ENCODE measurements at regions not wholly inside any gene's neighbourhood (a gene's known extent, or its start where the extent isn't known, plus 50 kb on each side); places are given as distances from the start of the nearest gene placed in this dataset.

DNA sequence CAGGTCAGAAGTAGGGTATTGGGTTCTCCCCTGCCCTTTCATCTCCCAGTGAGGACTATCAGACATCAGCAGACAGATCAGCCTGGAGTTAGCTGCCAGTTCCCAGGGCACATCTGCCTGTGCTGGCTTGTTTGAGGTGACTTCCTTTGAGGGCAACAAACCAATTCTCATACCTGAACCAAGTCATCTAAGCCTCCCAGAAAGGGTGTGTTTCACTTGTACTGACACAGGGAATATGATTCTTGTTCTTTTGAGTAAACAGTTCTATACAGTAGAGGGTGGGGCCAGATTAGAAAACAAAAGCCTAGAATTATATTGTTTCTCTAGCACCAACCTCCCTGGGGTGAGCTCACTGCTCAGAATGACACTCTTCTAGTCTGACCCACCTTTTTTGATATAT is 591.9 kb downstream of the SLC4A3 start:
- no peak for DNase-seq (ENCODE audit: low read depth in 1 of 2, low spot score in 1 of 2)
- in situ Hi-C loops (cut with HindIII; ENCODE audit: low pct_unique_long_range_greater_than_20kb, low sequenced_read_pairs), result no loop called here
- TF ChIP-seq JUND (IDR thresholded peaks at IDR 0.05; ENCODE audit: low read depth), result no peak

- no peak for DNase-seq (ENCODE audit: low read depth in 1 of 2, low spot score in 1 of 2)
- in situ Hi-C loops (cut with HindIII; ENCODE audit: low pct_unique_long_range_greater_than_20kb, low sequenced_read_pairs), result no loop called here
- TF ChIP-seq JUND (IDR thresholded peaks at IDR 0.05; ENCODE audit: low read depth), result no peak
Measured at GRCh38 chr2:220220009-220220408, 592.6 kb downstream of the SLC4A3 start.

DNA sequence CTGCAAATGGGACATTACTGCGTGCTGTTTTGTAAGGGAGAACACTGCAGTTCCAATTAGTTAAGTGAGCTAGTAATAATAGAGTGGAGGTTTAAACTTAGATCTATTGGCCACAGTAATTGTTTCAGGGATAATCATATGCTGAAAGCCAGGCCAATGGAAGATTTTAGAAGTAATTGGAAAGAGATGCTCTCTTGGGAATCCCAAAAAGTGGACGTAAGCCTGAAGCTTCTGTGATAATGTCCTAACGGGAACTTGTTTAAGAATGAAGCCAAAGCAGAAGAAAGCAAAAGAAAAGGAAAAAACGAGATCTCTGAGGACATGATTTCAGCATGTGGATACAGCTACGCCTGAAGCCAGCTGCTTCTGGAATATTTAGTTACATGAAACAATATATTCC is 594.6 kb downstream of the SLC4A3 start:
- no peak for DNase-seq (ENCODE audit: low read depth in 1 of 2, low spot score in 1 of 2)
- TF ChIP-seq JUND (IDR thresholded peaks at IDR 0.05; ENCODE audit: low read depth), result no peak
- in situ Hi-C loops (cut with HindIII; ENCODE audit: low pct_unique_long_range_greater_than_20kb, low sequenced_read_pairs), result no loop called here

DNA sequence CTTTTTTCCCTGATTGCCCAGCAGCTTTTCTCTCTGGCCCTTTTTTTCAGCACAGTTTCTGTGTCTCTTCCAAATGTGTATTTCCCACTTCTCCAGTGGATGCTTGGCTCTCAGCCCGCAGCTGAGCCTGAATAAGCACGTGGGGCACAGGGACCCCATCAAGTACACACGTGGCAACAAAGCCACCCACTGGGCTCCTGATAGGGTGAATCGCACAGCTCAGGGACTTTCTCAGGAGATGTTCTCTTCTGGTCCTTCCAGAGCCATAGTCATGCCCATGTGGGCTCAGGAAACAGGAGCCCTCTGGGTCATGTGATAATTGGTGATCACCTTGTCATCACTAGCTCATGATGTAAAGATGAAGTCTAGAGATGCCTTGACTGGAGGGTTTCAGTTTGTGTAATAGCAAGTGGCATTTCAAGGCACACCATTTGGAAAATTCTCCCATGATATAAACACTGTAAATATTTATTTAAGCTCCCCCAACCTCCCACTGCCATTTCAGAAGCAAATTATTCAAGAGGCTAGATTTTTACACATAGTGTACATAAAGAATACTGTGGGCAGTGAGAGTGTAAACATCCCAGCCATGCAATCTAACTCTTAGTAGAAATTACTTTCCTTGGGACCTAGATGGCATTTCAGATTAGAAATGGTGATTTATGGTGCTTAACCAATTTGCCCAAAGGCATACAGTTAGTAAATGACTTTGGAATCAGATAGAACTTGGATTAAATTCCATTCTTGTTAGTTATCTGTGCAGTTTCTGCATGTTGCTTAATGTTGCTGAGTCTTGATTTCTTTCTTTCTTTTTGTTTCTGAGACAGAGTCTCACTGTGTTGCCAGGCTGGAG is 597.5 kb downstream of the SLC4A3 start:
- peak in 1 of 2 experiments; percentile 95 for DNase-seq (ENCODE audit: low read depth in 1 of 2, low spot score in 1 of 2)
- in situ Hi-C loops (cut with HindIII; ENCODE audit: low pct_unique_long_range_greater_than_20kb, low sequenced_read_pairs), result no loop called here
- TF ChIP-seq JUND (IDR thresholded peaks at IDR 0.05; ENCODE audit: low read depth), result peak; percentile 100

- in situ Hi-C loops (cut with HindIII; ENCODE audit: low pct_unique_long_range_greater_than_20kb, low sequenced_read_pairs), result no loop called here
- TF ChIP-seq JUND (IDR thresholded peaks at IDR 0.05; ENCODE audit: low read depth), result no peak
- DNase-seq (ENCODE audit: low read depth in 1 of 2, low spot score in 1 of 2), result no peak
Measured at GRCh38 chr2:220226076-220226475, 598.6 kb downstream of the SLC4A3 start.

GRCh38 chr2:220226546-220226945 is 599.1 kb downstream of the SLC4A3 start:
- in situ Hi-C loops (cut with HindIII; ENCODE audit: low pct_unique_long_range_greater_than_20kb, low sequenced_read_pairs), result no loop called here
- DNase-seq (ENCODE audit: low read depth in 1 of 2, low spot score in 1 of 2), result no peak

DNA sequence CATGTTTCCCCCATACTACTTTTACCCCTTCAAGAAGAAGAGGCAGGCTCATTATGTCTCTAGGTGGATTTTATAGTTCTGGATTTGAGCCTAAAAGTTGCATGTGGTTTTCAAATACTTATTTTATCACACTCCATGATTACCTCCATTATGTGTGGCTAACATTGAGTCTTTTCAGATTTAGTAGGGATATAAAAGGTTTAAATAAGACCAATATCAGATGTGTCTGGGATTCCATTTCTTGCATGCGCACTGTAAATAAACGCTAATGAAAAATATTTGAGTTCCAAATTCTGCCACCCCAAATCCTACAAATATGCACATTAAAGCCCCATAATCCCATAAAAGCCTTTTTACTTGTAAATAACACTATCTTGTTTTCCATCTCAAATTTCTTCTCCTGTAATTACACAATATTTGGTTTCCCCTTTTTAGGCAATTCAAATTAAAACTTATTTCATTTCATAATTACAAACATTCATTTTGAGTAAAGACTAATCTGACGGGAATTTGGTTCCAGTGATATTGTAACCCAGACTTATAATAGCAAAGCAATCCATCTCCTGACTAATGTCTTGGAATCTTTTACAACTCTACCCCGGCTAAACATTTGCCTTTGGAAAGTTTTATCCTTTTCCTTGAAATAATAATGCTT is 600.0 kb downstream of the SLC4A3 start:
- in situ Hi-C loops (cut with HindIII; ENCODE audit: low pct_unique_long_range_greater_than_20kb, low sequenced_read_pairs), result no loop called here
- peak in 1 of 2 experiments; percentile 82 for DNase-seq (ENCODE audit: low read depth in 1 of 2, low spot score in 1 of 2)
- TF ChIP-seq JUND (IDR thresholded peaks at IDR 0.05; ENCODE audit: low read depth), result peak; percentile 97

More at GRCh38 chr2:220226546-220226945, 599.1 kb downstream of the SLC4A3 start:
- no peak for TF ChIP-seq JUND (IDR thresholded peaks at IDR 0.05; ENCODE audit: low read depth)

- peak in 1 of 2 experiments; percentile 84 for DNase-seq (ENCODE audit: low read depth in 1 of 2, low spot score in 1 of 2)
- in situ Hi-C loops (cut with HindIII; ENCODE audit: low pct_unique_long_range_greater_than_20kb, low sequenced_read_pairs), result no loop called here
- 0 out of 2 replicates have a peak, but pooled peaks have one; percentile 72 for TF ChIP-seq JUND (IDR thresholded peaks at IDR 0.05; ENCODE audit: low read depth)
Measured at GRCh38 chr2:220228310-220229006, 601.0 kb downstream of the SLC4A3 start.

DNA sequence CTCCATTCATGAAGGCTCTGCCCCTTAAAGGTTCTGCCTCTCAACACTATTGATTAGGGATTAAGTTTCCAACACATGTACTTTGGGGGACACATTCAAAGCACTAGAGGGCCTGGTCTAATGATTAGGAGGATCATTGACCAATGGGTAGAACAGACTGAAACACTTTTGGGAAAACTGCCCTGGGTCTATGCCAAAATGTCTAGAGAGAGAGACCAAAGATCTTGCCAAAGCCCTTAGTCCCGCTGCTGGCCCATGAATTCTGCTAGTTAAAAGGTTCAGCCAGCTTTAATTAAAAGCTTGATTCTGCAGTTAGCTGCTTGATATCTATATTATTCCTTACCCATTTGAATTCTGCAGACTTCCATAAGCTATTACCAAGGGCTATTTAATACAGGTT is 613.2 kb downstream of the SLC4A3 start:
- TF ChIP-seq JUND (IDR thresholded peaks at IDR 0.05; ENCODE audit: low read depth), result no peak
- in situ Hi-C loops (cut with HindIII; ENCODE audit: low pct_unique_long_range_greater_than_20kb, low sequenced_read_pairs), result no loop called here
- DNase-seq (ENCODE audit: low read depth in 1 of 2, low spot score in 1 of 2), result no peak

- DNase-seq (ENCODE audit: low read depth in 1 of 2, low spot score in 1 of 2), result no peak
- in situ Hi-C loops (cut with HindIII; ENCODE audit: low pct_unique_long_range_greater_than_20kb, low sequenced_read_pairs), result no loop called here
- no peak for TF ChIP-seq JUND (IDR thresholded peaks at IDR 0.05; ENCODE audit: low read depth)
Measured at GRCh38 chr2:220241423-220241822, 614.0 kb downstream of the SLC4A3 start.

DNA sequence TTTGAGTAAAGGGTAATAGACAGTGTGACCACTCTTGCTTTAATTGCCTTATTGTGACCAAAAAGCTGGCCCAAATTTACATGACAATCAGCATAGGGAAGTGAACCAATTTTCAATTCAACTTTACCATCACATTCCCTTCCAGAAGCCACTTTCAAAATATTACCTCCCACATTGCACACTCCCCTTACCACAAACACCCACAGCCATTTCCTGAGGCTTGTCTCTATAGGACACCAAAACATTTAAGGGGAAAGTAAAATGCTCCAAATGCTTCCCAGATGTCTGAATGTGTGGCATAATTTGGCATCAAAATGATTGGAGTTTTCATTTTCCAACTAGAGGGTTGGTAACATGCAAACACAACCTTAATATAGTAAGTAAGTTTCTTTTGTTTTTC is 616.1 kb downstream of the SLC4A3 start:
- in situ Hi-C loops (cut with HindIII; ENCODE audit: low pct_unique_long_range_greater_than_20kb, low sequenced_read_pairs), result no loop called here
- no peak for DNase-seq (ENCODE audit: low read depth in 1 of 2, low spot score in 1 of 2)
- TF ChIP-seq JUND (IDR thresholded peaks at IDR 0.05; ENCODE audit: low read depth), result no peak

- in situ Hi-C loops (cut with HindIII; ENCODE audit: low pct_unique_long_range_greater_than_20kb, low sequenced_read_pairs), result no loop called here
- DNase-seq (ENCODE audit: low read depth in 1 of 2, low spot score in 1 of 2), result no peak
- no peak for TF ChIP-seq JUND (IDR thresholded peaks at IDR 0.05; ENCODE audit: low read depth)
Measured at GRCh38 chr2:220246386-220246785, 619.0 kb downstream of the SLC4A3 start.

All from T47D (cell line).